ENCODE measurements at regions not wholly inside any gene's neighbourhood (a gene's known extent, or its start where the extent isn't known, plus 50 kb on each side); places are given as distances from the start of the nearest gene placed in this dataset.

GRCh38 chr6:105489216-105489530, 86.3 kb upstream of the PREP start:
- H3K36me3 ChIP-seq (ENCODE audit: control insufficient read depth, insufficient read depth, low read length) = no peaks in the 10 kb centered on the region
- H3K4me1 ChIP-seq (ENCODE audit: control insufficient read depth, insufficient read depth, low read length) = peaks cover 64% of the 10 kb centered on the region
- no peak for DNase-seq
- no peaks in the 10 kb centered on the region for H3K27me3 ChIP-seq (ENCODE audit: control insufficient read depth, insufficient read depth, low read length)
- WGBS (ENCODE audit: insufficient coverage, low lambda C conversion rate) = no CpG with 5 or more reads among the region's 2 CpGs
- no peak overlapping the region for H3K4me3 ChIP-seq (ENCODE audit: low read length)
- no peaks in the 10 kb centered on the region for H3K9me3 ChIP-seq (ENCODE audit: control insufficient read depth, low read depth, low read length)
- peak overlapping the region; percentile 96 for H3K27ac ChIP-seq (ENCODE audit: low read length)

DNA sequence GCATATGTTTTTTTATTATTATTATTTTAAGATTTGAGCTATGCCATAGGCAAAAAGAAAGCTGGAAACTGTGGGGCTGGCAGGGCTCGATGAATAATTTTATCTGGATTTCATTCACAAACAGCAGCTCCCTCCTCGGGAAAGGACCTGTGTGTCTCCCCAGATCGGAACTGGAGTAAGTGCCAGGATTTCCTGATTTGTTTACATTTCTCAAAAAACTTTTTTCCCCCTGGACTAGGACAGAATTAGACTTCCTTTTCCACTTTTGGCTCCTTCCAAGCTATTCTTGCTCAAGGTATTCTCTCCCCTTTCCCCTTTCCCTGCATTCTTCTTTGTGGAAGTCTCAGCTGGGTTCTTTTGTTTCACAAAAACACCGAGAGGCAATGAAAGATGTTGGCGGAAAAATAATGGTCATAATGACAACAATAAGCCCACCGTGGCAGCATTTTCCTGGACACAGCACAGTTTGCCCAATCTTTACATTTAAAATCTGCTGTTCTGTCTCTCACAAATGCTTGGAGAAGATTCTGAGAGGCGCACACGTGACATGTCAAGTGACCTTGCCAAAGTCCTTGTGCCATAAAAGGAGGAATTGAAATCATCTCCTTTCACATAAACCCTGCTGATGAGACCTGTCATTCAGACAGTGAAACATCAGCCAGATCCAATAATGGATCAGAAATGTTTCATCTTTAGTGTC, 85.8 kb upstream of the PREP start:
- Histone ChIP-seq H3K27ac (ENCODE audit: low read length) (peak overlapping the region; percentile 96), H3K4me1 (ENCODE audit: control insufficient read depth, insufficient read depth, low read length) (peaks cover 61% of the 10 kb centered on the region), H3K9me3 (ENCODE audit: control insufficient read depth, low read depth, low read length) (no peaks in the 10 kb centered on the region), H3K4me3 (ENCODE audit: low read length) (no peak overlapping the region), H3K36me3 (ENCODE audit: control insufficient read depth, insufficient read depth, low read length) (no peaks in the 10 kb centered on the region), H3K27me3 (ENCODE audit: control insufficient read depth, insufficient read depth, low read length) (no peaks in the 10 kb centered on the region)
- DNase-seq = peak; percentile 68 to 86
- 13% methylated on average over 3 of the region's 8 CpGs for WGBS (ENCODE audit: insufficient coverage, low lambda C conversion rate)

GRCh38 chr6:105487040-105487790, 84.3 kb upstream of the PREP start:
- 97% methylated on average over 6 of the region's 9 CpGs for WGBS (ENCODE audit: insufficient coverage, low lambda C conversion rate)

DNA sequence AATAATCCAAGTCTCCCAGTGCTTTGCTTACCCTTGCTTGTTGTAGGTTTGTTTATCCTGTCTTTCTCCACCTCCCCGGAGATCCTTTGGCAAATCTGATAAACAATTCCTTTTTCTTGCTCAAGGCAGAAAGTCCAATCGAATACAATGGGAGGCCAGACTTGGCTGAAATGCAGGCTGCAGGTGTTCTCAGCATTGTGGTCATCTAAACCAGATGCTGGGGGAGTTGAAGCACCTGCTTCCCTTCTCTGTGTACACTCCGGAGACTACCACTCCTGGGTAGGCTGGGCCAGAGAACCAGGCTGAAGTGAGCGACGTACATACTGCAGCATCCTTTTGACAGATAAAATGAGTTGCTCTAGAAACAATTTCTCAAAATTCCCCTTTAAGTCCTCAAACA, 82.6 kb upstream of the PREP start:
- H3K9me3 ChIP-seq (ENCODE audit: control insufficient read depth, low read depth, low read length) = no peaks in the 10 kb centered on the region
- no peaks in the 10 kb centered on the region for H3K36me3 ChIP-seq (ENCODE audit: control insufficient read depth, insufficient read depth, low read length)
- H3K27me3 ChIP-seq (ENCODE audit: control insufficient read depth, insufficient read depth, low read length) = no peaks in the 10 kb centered on the region
- H3K27ac ChIP-seq (ENCODE audit: low read length) = peak overlapping the region; percentile 55
- DNase-seq = peak in 1 of 2 donors; percentile 51
- no CpG with 5 or more reads among the region's 5 CpGs for WGBS (ENCODE audit: insufficient coverage, low lambda C conversion rate)
- no peak overlapping the region for H3K4me3 ChIP-seq (ENCODE audit: low read length)
- H3K4me1 ChIP-seq (ENCODE audit: control insufficient read depth, insufficient read depth, low read length) = peaks cover 49% of the 10 kb centered on the region

More at GRCh38 chr6:105487040-105487790, 84.3 kb upstream of the PREP start:
- no peak overlapping the region for H3K4me3 ChIP-seq (ENCODE audit: low read length)
- H3K9me3 ChIP-seq (ENCODE audit: control insufficient read depth, low read depth, low read length) = no peaks in the 10 kb centered on the region
- DNase-seq = no peak
- H3K4me1 ChIP-seq (ENCODE audit: control insufficient read depth, insufficient read depth, low read length) = peaks cover 57% of the 10 kb centered on the region
- no peaks in the 10 kb centered on the region for H3K36me3 ChIP-seq (ENCODE audit: control insufficient read depth, insufficient read depth, low read length)
- peak overlapping the region; percentile 96 for H3K27ac ChIP-seq (ENCODE audit: low read length)
- H3K27me3 ChIP-seq (ENCODE audit: control insufficient read depth, insufficient read depth, low read length) = no peaks in the 10 kb centered on the region

GRCh38 chr6:105484238-105485161, 81.6 kb upstream of the PREP start:
- H3K4me3 ChIP-seq (ENCODE audit: low read length) = no peak overlapping the region
- H3K9me3 ChIP-seq (ENCODE audit: control insufficient read depth, low read depth, low read length) = no peaks in the 10 kb centered on the region
- peak in 1 of 2 donors; percentile 65 for DNase-seq
- H3K36me3 ChIP-seq (ENCODE audit: control insufficient read depth, insufficient read depth, low read length) = no peaks in the 10 kb centered on the region
- WGBS (ENCODE audit: insufficient coverage, low lambda C conversion rate) = 32% methylated on average over 6 of the region's 12 CpGs
- no peaks in the 10 kb centered on the region for H3K27me3 ChIP-seq (ENCODE audit: control insufficient read depth, insufficient read depth, low read length)
- peak overlapping the region; percentile 55 for H3K27ac ChIP-seq (ENCODE audit: low read length)
- peaks cover 42% of the 10 kb centered on the region for H3K4me1 ChIP-seq (ENCODE audit: control insufficient read depth, insufficient read depth, low read length)

GRCh38 chr6:105483492-105483891, 80.6 kb upstream of the PREP start:
- no peaks in the 10 kb centered on the region for H3K27me3 ChIP-seq (ENCODE audit: control insufficient read depth, insufficient read depth, low read length)
- WGBS (ENCODE audit: insufficient coverage, low lambda C conversion rate) = 0% methylated on average over 1 of the region's 4 CpGs
- H3K36me3 ChIP-seq (ENCODE audit: control insufficient read depth, insufficient read depth, low read length) = no peaks in the 10 kb centered on the region
- peak overlapping the region; percentile 6 for H3K27ac ChIP-seq (ENCODE audit: low read length)
- peaks cover 32% of the 10 kb centered on the region for H3K4me1 ChIP-seq (ENCODE audit: control insufficient read depth, insufficient read depth, low read length)
- H3K4me3 ChIP-seq (ENCODE audit: low read length) = no peak overlapping the region
- no peaks in the 10 kb centered on the region for H3K9me3 ChIP-seq (ENCODE audit: control insufficient read depth, low read depth, low read length)
- DNase-seq = peak in 1 of 2 donors; percentile 36

GRCh38 chr6:105482921-105483320, 80.0 kb upstream of the PREP start:
- H3K4me3 ChIP-seq (ENCODE audit: low read length) = no peak overlapping the region
- H3K36me3 ChIP-seq (ENCODE audit: control insufficient read depth, insufficient read depth, low read length) = no peaks in the 10 kb centered on the region
- no peaks in the 10 kb centered on the region for H3K9me3 ChIP-seq (ENCODE audit: control insufficient read depth, low read depth, low read length)
- WGBS (ENCODE audit: insufficient coverage, low lambda C conversion rate) = no CpG with 5 or more reads among the region's 3 CpGs
- H3K27me3 ChIP-seq (ENCODE audit: control insufficient read depth, insufficient read depth, low read length) = no peaks in the 10 kb centered on the region
- DNase-seq = no peak
- H3K4me1 ChIP-seq (ENCODE audit: control insufficient read depth, insufficient read depth, low read length) = peaks cover 29% of the 10 kb centered on the region
- no peak overlapping the region for H3K27ac ChIP-seq (ENCODE audit: low read length)

- no peak overlapping the region for H3K27ac ChIP-seq (ENCODE audit: low read length)
- no peak for DNase-seq
- WGBS (ENCODE audit: insufficient coverage, low lambda C conversion rate) = no CpG with 5 or more reads among the region's 2 CpGs
- H3K4me3 ChIP-seq (ENCODE audit: low read length) = no peak overlapping the region
- no peaks in the 10 kb centered on the region for H3K36me3 ChIP-seq (ENCODE audit: control insufficient read depth, insufficient read depth, low read length)
- H3K4me1 ChIP-seq (ENCODE audit: control insufficient read depth, insufficient read depth, low read length) = peaks cover 29% of the 10 kb centered on the region
- H3K27me3 ChIP-seq (ENCODE audit: control insufficient read depth, insufficient read depth, low read length) = no peaks in the 10 kb centered on the region
- peaks cover under 1% of the 10 kb centered on the region for H3K9me3 ChIP-seq (ENCODE audit: control insufficient read depth, low read depth, low read length)
Observed at GRCh38 chr6:105482227-105482844, 79.5 kb upstream of the PREP start.

- no peaks in the 10 kb centered on the region for H3K27me3 ChIP-seq (ENCODE audit: control insufficient read depth, insufficient read depth, low read length)
- no peak for DNase-seq
- H3K4me3 ChIP-seq (ENCODE audit: low read length) = no peak overlapping the region
- no peaks in the 10 kb centered on the region for H3K4me1 ChIP-seq (ENCODE audit: control insufficient read depth, insufficient read depth, low read length)
- peaks cover 6% of the 10 kb centered on the region for H3K9me3 ChIP-seq (ENCODE audit: control insufficient read depth, low read depth, low read length)
- H3K27ac ChIP-seq (ENCODE audit: low read length) = no peak overlapping the region
- H3K36me3 ChIP-seq (ENCODE audit: control insufficient read depth, insufficient read depth, low read length) = no peaks in the 10 kb centered on the region
Observed at GRCh38 chr6:105476978-105477377, 74.1 kb upstream of the PREP start.

GRCh38 chr6:105474234-105474633, 71.4 kb upstream of the PREP start:
- Histone ChIP-seq H3K4me1 (ENCODE audit: control insufficient read depth, insufficient read depth, low read length) (no peaks in the 10 kb centered on the region), H3K4me3 (ENCODE audit: low read length) (no peak overlapping the region), H3K27me3 (ENCODE audit: control insufficient read depth, insufficient read depth, low read length) (no peaks in the 10 kb centered on the region), H3K9me3 (ENCODE audit: control insufficient read depth, low read depth, low read length) (peaks cover 6% of the 10 kb centered on the region), H3K36me3 (ENCODE audit: control insufficient read depth, insufficient read depth, low read length) (no peaks in the 10 kb centered on the region), H3K27ac (ENCODE audit: low read length) (no peak overlapping the region)
- no peak for DNase-seq
- WGBS (ENCODE audit: insufficient coverage, low lambda C conversion rate) = no CpG with 5 or more reads among the region's 5 CpGs
